NCI-H2196 treated with DMSO at 0.1 percent for 48 hours (cell line): ENCODE measurements at regions not wholly inside any gene's neighbourhood (a gene's known extent, or its start where the extent isn't known, plus 50 kb on each side); places are given as distances from the start of the nearest gene placed in this dataset.
"Not testable (repeated sequence)": the region's sequence is repeated elsewhere in the genome, so short reads cannot be mapped to it uniquely, and the experiment has no call there.

Source experiments
- DNase-seq: peaks from one replicate; lab custom pipeline; 2025; ENCODE audit not compliant: unreplicated experiment; lab: John Stamatoyannopoulos, UW

DNA sequence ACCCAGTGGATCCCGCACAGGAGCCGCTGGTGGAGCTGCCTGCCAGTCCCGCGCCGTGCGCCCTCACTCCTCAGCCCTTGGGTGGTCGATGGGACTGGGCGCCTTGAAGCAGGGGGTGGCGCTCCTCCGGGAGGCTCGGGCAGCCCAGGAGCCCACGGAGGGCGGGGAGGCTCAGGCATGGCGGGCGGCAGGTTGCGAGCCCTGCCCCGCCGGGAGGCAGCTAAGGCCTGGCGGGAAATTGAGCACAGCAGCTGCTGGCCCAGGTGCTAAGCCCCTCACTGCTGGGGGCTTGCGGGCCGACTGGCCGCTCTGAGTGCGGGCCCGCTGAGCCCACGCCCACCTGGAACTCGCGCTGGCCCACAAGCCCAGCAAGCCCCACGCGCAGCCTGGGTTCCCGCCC is 127.1 kb upstream of the TMEM164 start:
- DNase-seq, result no peak

DNA sequence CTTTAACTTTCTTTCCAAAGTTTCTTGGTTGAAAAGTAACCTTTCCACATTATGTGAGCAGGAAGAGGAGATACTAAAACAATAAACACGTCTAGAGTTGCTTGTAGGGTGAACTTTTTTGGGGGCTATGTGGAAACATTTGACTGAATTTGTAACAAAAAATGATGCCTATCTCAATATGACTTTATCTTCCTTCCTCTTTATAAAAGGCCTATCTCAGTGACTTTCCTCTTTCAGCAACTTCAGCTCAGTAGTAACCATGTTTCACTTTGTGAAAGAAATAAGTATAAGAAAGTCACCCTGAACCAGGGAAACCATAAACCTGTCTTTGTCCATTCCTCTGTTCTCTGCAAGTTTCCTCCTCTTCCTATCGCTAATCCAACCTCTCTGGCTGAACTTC is 124.7 kb upstream of the TMEM164 start:
- DNase-seq, result no peak

DNA sequence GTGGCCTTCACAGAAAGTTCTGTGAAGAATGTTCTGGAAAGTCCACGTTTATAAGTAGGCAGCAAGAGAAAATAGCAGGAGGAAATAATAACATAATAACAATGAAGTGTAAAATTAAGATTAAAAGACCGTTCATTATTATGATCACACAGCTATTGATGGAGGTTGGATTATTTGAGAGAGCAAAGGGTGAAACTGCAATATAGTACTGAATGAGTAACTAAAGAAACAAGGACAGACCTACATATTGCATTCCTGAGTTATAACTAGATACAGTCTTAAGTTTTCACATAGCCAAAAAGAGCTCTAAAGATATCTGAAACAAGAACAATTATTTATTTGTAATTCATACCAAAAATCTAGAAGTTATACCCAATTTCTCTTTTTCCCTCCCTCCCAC is 122.9 kb upstream of the TMEM164 start:
- DNase-seq, result no peak

DNA sequence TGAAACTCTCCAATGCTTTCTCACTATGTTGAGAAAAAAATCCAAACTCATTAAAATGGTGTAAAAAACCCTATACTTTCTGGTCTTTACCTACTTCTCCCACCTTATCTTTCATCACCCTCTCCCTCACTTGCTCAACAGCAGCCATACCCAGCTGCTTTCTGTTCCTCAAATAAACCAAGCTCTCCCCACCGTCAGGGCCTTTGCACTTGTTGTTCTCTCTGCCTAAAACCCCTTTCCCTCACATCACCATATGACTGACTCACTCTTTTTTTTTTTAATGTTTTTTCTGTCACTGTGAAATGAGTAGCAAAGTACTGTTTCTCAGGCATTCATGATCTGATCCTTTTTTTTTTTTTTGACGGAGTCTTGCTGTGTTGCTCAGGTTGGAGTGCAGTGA is 122.3 kb upstream of the TMEM164 start:
- DNase-seq, result no peak

- DNase-seq, result peak; percentile 2
These were observed 116.7 kb upstream of the TMEM164 start for GRCh38 chrX:109886122-109886761.

- DNase-seq, result no peak
These were observed 113.5 kb upstream of the TMEM164 start for GRCh38 chrX:109889289-109890006.

DNA sequence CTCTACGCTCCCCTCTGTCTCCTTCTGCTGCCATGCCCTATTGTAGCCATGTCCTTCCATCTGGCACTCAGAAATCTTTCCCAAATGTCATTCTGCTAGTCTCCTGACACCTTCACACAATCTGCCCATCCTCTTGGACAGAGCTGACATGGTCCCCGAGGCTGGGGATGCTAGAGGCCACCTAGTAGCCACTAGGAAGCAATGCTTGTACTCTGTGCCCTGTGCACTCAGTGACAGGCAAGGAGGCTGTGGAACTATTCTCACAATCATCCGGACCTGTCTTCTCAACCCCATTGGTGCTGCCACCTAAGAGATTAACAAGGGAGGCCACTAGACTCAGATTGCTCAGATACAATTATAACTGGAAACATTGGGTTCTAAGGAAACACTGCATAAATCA is 112.6 kb upstream of the TMEM164 start:
- DNase-seq, result no peak

DNA sequence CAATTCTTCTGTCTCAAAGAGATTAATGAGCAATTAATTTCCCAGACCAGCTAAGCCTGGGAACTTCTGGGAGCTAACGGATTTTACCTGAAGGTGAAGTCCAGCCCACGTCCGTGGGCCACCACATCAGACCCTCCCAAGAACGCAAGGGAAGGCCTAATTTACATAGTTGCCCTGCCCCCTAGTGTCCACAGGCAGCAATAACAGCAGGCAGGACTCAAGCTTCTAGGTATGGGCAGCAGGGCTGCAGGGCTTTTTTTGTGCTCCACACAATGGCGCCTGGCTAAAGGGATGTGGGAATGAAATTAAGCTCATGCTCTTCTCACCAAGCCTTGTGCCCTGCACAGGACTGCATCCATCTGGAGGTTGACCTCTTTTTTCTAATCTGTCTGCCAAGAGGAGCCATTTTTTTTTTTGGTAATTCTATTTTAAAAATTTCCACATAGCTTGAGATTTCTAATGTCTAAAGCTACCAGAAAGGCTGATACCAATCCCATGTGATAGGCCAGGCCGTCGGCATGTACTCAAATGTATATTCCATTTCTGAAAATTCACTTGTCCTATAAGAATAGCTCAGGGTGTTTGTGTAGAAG is 111.9 kb upstream of the TMEM164 start:
- DNase-seq, result no peak

DNA sequence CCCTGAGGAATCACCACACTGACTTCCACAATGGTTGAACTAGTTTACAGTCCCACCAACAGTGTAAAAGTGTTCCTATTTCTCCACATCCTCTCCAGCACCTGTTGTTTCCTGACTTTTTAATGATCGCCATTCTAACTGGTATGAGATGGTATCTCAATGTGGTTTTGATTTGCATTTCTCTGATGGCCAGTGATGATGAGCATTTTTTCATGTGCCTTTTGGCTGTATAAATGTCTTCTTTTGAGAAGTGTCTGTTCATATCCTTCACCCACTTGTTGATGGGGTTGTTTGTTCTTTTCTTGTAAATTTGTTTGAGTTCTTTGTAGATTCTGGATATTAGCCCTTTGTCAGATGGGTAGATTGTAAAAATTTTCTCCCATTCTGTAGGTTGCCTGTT is 106.9 kb upstream of the TMEM164 start:
- DNase-seq, result not testable (repeated sequence)

GRCh38 chrX:109902665-109903064 is 100.2 kb upstream of the TMEM164 start:
- DNase-seq, result no peak

DNA sequence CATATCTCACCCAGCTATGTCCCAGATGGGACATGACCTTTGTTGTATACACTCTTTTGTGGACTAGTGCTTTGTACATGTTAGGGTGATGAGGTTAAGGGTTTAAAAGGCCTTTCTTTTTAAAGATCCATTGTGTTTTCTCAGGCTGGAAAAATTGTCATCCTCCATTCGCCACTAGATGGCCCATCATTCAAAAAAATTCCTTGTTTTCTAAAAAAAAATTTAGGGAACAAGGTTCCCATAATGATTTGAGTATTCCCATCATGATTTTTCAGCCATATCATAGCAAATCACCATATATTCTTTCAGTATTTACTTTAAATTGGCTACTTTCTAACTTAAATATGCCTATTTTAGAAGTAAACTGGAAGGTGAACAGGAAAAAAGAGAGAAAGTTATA is 91.9 kb upstream of the TMEM164 start:
- DNase-seq, result no peak

- DNase-seq, result not testable (repeated sequence)
These were observed 89.9 kb upstream of the TMEM164 start for GRCh38 chrX:109912993-109913392.

GRCh38 chrX:109914114-109914849 is 88.6 kb upstream of the TMEM164 start:
- DNase-seq, result no peak

DNA sequence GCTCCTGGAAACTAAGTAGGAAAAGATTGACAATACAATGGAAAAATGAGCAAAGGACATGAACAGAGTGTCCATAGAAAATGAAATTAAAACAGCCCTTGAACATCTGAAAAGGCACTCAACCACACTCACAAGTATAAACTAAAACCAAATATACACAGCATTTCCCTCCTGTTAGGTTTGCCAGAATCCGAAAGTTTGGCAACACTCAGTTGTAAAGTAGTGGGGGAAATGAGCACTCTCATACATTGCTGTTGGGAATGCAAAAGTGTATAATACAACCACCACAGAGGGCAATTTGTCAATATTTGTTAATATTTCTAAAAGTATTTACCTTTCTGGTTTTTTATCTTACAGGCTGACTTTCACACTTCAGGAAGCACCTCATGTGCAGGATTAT is 84.2 kb upstream of the TMEM164 start:
- DNase-seq, result no peak

DNA sequence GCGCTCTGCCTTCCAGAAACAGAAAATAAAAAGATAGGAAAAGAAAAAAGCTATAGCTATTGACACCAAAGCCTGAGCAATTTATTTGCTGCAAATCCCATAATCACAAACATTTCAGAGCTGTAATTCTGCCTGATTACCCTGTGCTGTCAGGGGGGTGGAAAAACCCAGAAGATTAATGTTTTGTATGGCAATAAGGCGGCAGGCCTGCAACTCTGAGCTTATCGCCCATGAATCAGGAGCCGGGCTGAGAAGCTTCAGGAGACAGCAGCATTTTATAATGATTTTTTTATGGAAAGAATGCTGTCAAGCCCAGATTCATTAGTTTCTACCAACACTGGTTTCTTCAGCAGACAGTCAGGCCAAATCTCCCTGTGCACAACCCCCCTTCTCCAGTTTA is 82.6 kb upstream of the TMEM164 start:
- no peak for DNase-seq

GRCh38 chrX:109920868-109921267 is 82.0 kb upstream of the TMEM164 start:
- DNase-seq, result no peak

DNA sequence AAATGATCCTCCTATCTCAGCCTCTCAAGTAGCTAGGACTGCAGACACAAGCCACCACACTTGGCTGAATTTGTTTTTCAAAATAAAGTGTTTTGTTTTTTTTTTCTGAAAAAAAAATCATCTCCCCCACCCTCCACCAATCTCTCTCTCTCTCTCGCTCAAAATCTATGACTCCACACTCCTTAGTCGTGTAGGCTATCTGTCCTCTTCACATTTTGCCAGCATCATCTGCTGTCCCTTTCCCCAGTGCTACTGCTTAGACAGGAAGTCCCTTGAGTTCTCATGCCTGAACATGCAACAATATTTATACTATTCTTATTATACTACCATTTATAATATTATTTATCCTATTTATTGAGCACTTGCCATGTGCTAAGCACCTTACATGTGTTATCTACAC is 80.7 kb upstream of the TMEM164 start:
- no peak for DNase-seq

- not testable (repeated sequence) for DNase-seq
These were observed 77.9 kb upstream of the TMEM164 start for GRCh38 chrX:109925003-109925402.

- no peak for DNase-seq
These were observed 77.3 kb upstream of the TMEM164 start for GRCh38 chrX:109925656-109926055.

DNA sequence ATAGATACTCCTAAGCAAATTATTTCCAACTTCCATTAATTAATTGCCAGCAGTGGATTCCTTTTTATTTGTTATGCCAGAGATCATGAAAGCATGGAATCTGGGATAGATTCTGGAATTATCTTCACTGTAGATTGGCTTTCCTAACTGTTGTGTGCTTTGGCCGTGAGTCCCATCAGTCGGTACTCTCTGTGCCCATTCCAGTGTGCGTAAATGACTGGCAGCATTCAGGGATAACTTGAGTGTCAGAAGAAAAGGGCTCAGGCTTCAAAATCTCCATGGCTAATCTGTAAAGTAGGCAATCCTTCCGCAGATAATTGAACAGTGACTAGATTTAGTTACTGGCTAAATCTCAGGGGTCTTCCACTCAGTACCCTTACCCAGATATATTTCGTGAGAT is 76.8 kb upstream of the TMEM164 start:
- DNase-seq, result no peak

- no peak for DNase-seq
These were observed 75.9 kb upstream of the TMEM164 start for GRCh38 chrX:109926743-109927662.
